ENCODE measurements at regions not wholly inside any gene's neighbourhood (a gene's known extent, or its start where the extent isn't known, plus 50 kb on each side); places are given as distances from the start of the nearest gene placed in this dataset.

GRCh38 chr2:138441916-138442315 is 59.7 kb upstream of the SPOPL start:
- no peak overlapping the region for H3K4me3 Mint-ChIP-seq

More at GRCh38 chr2:138441916-138442315, 59.7 kb upstream of the SPOPL start:
- Histone ChIP-seq H4K20me1 (replicated peaks; ENCODE audit: insufficient read depth) (no peaks in the 10 kb centered on the region), H3K4me3 (no peak overlapping the region), H3K36me3 (ENCODE audit: insufficient read depth) (no peaks in the 10 kb centered on the region), H2AFZ (no peak overlapping the region), H3K27me3 (ENCODE audit: insufficient read depth) (no peaks in the 10 kb centered on the region), H3K4me1 (ENCODE audit: insufficient read depth) (no peaks in the 10 kb centered on the region), H3K4me2 (no peak overlapping the region), H3K27ac (ENCODE audit: low read depth) (no peak overlapping the region), H3K79me2 (replicated peaks; ENCODE audit: insufficient read depth) (no peaks in the 10 kb centered on the region), H3K9me2 (ENCODE audit: insufficient read depth) (0 out of 2 replicates have a peak, but pooled peaks cover 3% of the 10 kb centered on the region), H3F3A (replicated peaks; ENCODE audit: low read depth) (no peaks in the 10 kb centered on the region)
- Mint-ChIP-seq H3K27ac (no peak overlapping the region), H3K9me3 (no peaks in the 10 kb centered on the region), H3K4me1 (no peaks in the 10 kb centered on the region), H3K36me3 (ENCODE audit: low read depth) (no peaks in the 10 kb centered on the region), H3K27me3 (ENCODE audit: insufficient read depth, low read depth, poor library complexity) (no peaks in the 10 kb centered on the region)
- no peak for DNase-seq (ENCODE audit: low spot score)
- no peak for ATAC-seq
- TF ChIP-seq REST (IDR thresholded peaks at IDR 0.05; ENCODE audit: unreplicated experiment), result no peak
- TF ChIP-seq POLR2AphosphoS5 (IDR thresholded peaks at IDR 0.05; ENCODE audit: low read depth), result no peak
- TF ChIP-seq, protein P1, sequence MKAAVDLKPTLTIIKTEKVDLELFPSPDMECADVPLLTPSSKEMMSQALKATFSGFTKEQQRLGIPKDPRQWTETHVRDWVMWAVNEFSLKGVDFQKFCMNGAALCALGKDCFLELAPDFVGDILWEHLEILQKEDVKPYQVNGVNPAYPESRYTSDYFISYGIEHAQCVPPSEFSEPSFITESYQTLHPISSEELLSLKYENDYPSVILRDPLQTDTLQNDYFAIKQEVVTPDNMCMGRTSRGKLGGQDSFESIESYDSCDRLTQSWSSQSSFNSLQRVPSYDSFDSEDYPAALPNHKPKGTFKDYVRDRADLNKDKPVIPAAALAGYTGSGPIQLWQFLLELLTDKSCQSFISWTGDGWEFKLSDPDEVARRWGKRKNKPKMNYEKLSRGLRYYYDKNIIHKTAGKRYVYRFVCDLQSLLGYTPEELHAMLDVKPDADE (IDR thresholded peaks at IDR 0.05), result no peak
- TF ChIP-seq CREB1 (CRISPR knock-in tag; IDR thresholded peaks at IDR 0.05; ENCODE audit: low read depth), result no peak
- no peak for TF ChIP-seq STAT1 (IDR thresholded peaks at IDR 0.05; ENCODE audit: unreplicated experiment)
- no peak for TF ChIP-seq EZH2 (IDR thresholded peaks at IDR 0.05; ENCODE audit: low read depth, unreplicated experiment)
- no peak for TF ChIP-seq CTCF (conservative IDR thresholded peaks at IDR 0.05; ENCODE audit: low read depth in 2 of 2)
- no peak for TF ChIP-seq NANOG (IDR thresholded peaks at IDR 0.05; ENCODE audit: borderline replicate concordance)
- no peak for TF ChIP-seq EZH2phosphoT487 (IDR thresholded peaks at IDR 0.05; ENCODE audit: unreplicated experiment)
- TF ChIP-seq JUNB (IDR thresholded peaks at IDR 0.05; ENCODE audit: unreplicated experiment), result no peak
- no peak for TF ChIP-seq ZNF462 (CRISPR knock-in tag; IDR thresholded peaks at IDR 0.05)
- no peak for TF ChIP-seq ZNF114 (CRISPR knock-in tag; IDR thresholded peaks at IDR 0.05)
- no peak for TF ChIP-seq ZNF331 (CRISPR knock-in tag; IDR thresholded peaks at IDR 0.05; ENCODE audit: low read depth)

All from GM23338 (cell line).